ENCODE measurements at regions not wholly inside any gene's neighbourhood (a gene's known extent, or its start where the extent isn't known, plus 50 kb on each side); places are given as distances from the start of the nearest gene placed in this dataset.
A peak's percentile ranks its signal among the peaks of the same experiment; 100 is the strongest.

GRCh38 chr5:26192486-26192885, 845.9 kb downstream of the CDH9 start:
- peak; percentile 88 for DNase-seq

GRCh38 chr5:26181582-26181981, 856.8 kb downstream of the CDH9 start:
- DNase-seq: no peak

- no peak for DNase-seq
Observed at GRCh38 chr5:26148569-26149107, 889.7 kb downstream of the CDH9 start.

GRCh38 chr5:26143259-26143658, 895.1 kb downstream of the CDH9 start:
- DNase-seq: no peak

GRCh38 chr5:26121338-26121737, 917.0 kb downstream of the CDH9 start:
- peak; percentile 55 for DNase-seq

GRCh38 chr5:26104175-26104574, 934.2 kb downstream of the CDH9 start:
- no peak for DNase-seq

- DNase-seq: no peak
Observed at GRCh38 chr5:26060212-26060611, 978.2 kb downstream of the CDH9 start.

GRCh38 chr5:26054594-26054993, 983.8 kb downstream of the CDH9 start:
- no peak for DNase-seq

- DNase-seq: no peak
Observed at GRCh38 chr5:26034813-26035212, 1003.6 kb downstream of the CDH9 start.

- DNase-seq: no peak
Observed at GRCh38 chr5:26031481-26031880, 1006.9 kb downstream of the CDH9 start.

GRCh38 chr5:26026044-26026443, 1012.3 kb downstream of the CDH9 start:
- DNase-seq: no peak

GRCh38 chr5:26024774-26025173, 1013.6 kb downstream of the CDH9 start:
- DNase-seq: peak; percentile 52

- DNase-seq: peak; percentile 10
Observed at GRCh38 chr5:26023361-26023760, 1015.0 kb downstream of the CDH9 start.

GRCh38 chr5:26014206-26014605, 1024.2 kb downstream of the CDH9 start:
- no peak for DNase-seq

GRCh38 chr5:26012078-26012477, 1026.3 kb downstream of the CDH9 start:
- no peak for DNase-seq

GRCh38 chr5:26009742-26010141, 1028.6 kb downstream of the CDH9 start:
- peak; percentile 37 for DNase-seq

GRCh38 chr5:26003966-26004365, 1034.4 kb downstream of the CDH9 start:
- peak; percentile 29 for DNase-seq

- DNase-seq: no peak
Observed at GRCh38 chr5:25995209-25995608, 1043.2 kb downstream of the CDH9 start.

- DNase-seq: peak; percentile 42
Observed at GRCh38 chr5:25993701-25994100, 1044.7 kb downstream of the CDH9 start.

GRCh38 chr5:25991639-25992038, 1046.7 kb downstream of the CDH9 start:
- no peak for DNase-seq

- DNase-seq: no peak
Observed at GRCh38 chr5:25990771-25991170, 1047.6 kb downstream of the CDH9 start.

- no peak for DNase-seq
Observed at GRCh38 chr5:25979086-25979485, 1059.3 kb downstream of the CDH9 start.

- peak; percentile 9 for DNase-seq
Observed at GRCh38 chr5:25975885-25976284, 1062.5 kb downstream of the CDH9 start.

- no peak for DNase-seq
Observed at GRCh38 chr5:25974451-25974850, 1063.9 kb downstream of the CDH9 start.

GRCh38 chr5:25970906-25971489, 1067.4 kb downstream of the CDH9 start:
- DNase-seq: no peak

All from DMS53 (cell line).